Activated CD4-positive, alpha-beta T cell treated with anti-CD3 and anti-CD28 coated beads, Interleukin-2, amount 10 ng/mL, durations not matched to agents 24 days and 14 days (primary cell): ENCODE measurements at regions not wholly inside any gene's neighbourhood (a gene's known extent, or its start where the extent isn't known, plus 50 kb on each side); places are given as distances from the start of the nearest gene placed in this dataset.

Experiments used
- DNase-seq: peaks from one replicate; pipeline ENCODE4 v3.0.0; 2022
- H3K27ac Mint-ChIP-seq: one replicate; pipeline ENCODE4 v1.8.0; 2022; ENCODE audit warnings: mild to moderate bottlenecking, mixed read lengths
- H3K27me3 Mint-ChIP-seq: one replicate; pipeline ENCODE4 v1.8.0; 2022; ENCODE audit warnings: mixed read lengths
- H3K36me3 Mint-ChIP-seq: one replicate; pipeline ENCODE4 v1.8.0; 2022; ENCODE audit warnings: low read depth, mild to moderate bottlenecking, mixed read lengths
- H3K4me1 Mint-ChIP-seq: one replicate; pipeline ENCODE4 v1.8.0; 2021; ENCODE audit warnings: mixed read lengths
- H3K4me3 Mint-ChIP-seq: one replicate; pipeline ENCODE4 v1.8.0; 2022; ENCODE audit warnings: mild to moderate bottlenecking, moderate library complexity, mixed read lengths
- H3K9me3 Mint-ChIP-seq: one replicate; pipeline ENCODE4 v1.8.0; 2021; ENCODE audit warnings: mixed read lengths
- intact Hi-C: fragments of 100-400 bp; cut with micrococcal nuclease; formaldehyde crosslinking; loops from one replicate; pipeline ENCODE4 v1.15.1; 2023

- H3K4me1 Mint-ChIP-seq: no peaks in the 10 kb centered on the region
- no peak overlapping the region for H3K4me3 Mint-ChIP-seq
- peaks cover 50% of the 10 kb centered on the region for H3K27me3 Mint-ChIP-seq
- no peak overlapping the region for H3K27ac Mint-ChIP-seq
- no peak for DNase-seq
- no peaks in the 10 kb centered on the region for H3K36me3 Mint-ChIP-seq
- intact Hi-C loops: no loop called here
- H3K9me3 Mint-ChIP-seq: no peaks in the 10 kb centered on the region
These were observed 110.2 kb downstream of the NAV1 start for GRCh38 chr1:201648907-201649721.

GRCh38 chr1:201649761-201650622 lies 111.1 kb downstream of the NAV1 start:
- H3K4me1 Mint-ChIP-seq: no peaks in the 10 kb centered on the region
- H3K27me3 Mint-ChIP-seq: peaks cover 50% of the 10 kb centered on the region
- H3K4me3 Mint-ChIP-seq: no peak overlapping the region
- DNase-seq: no peak
- H3K36me3 Mint-ChIP-seq: no peaks in the 10 kb centered on the region
- H3K27ac Mint-ChIP-seq: no peak overlapping the region
- no peaks in the 10 kb centered on the region for H3K9me3 Mint-ChIP-seq
- intact Hi-C loops: no loop called here

- H3K4me3 Mint-ChIP-seq: no peak overlapping the region
- peaks cover 50% of the 10 kb centered on the region for H3K27me3 Mint-ChIP-seq
- DNase-seq: no peak
- no peaks in the 10 kb centered on the region for H3K9me3 Mint-ChIP-seq
- intact Hi-C loops: no loop called here
- no peaks in the 10 kb centered on the region for H3K36me3 Mint-ChIP-seq
- H3K4me1 Mint-ChIP-seq: no peaks in the 10 kb centered on the region
- no peak overlapping the region for H3K27ac Mint-ChIP-seq
These were observed 111.7 kb downstream of the NAV1 start for GRCh38 chr1:201650623-201650933.

GRCh38 chr1:201652181-201652580 lies 113.3 kb downstream of the NAV1 start:
- no peak overlapping the region for H3K27ac Mint-ChIP-seq
- DNase-seq: no peak
- peaks cover 35% of the 10 kb centered on the region for H3K27me3 Mint-ChIP-seq
- H3K36me3 Mint-ChIP-seq: no peaks in the 10 kb centered on the region
- H3K4me3 Mint-ChIP-seq: no peak overlapping the region
- no peaks in the 10 kb centered on the region for H3K9me3 Mint-ChIP-seq
- intact Hi-C loops: no loop called here
- no peaks in the 10 kb centered on the region for H3K4me1 Mint-ChIP-seq

GRCh38 chr1:201653233-201653632 lies 114.3 kb downstream of the NAV1 start:
- Mint-ChIP-seq H3K9me3 (no peaks in the 10 kb centered on the region), H3K4me3 (no peak overlapping the region), H3K27ac (no peak overlapping the region), H3K36me3 (no peaks in the 10 kb centered on the region), H3K27me3 (peaks cover 29% of the 10 kb centered on the region), H3K4me1 (no peaks in the 10 kb centered on the region)
- no peak for DNase-seq
- intact Hi-C loops: no loop called here

DNA sequence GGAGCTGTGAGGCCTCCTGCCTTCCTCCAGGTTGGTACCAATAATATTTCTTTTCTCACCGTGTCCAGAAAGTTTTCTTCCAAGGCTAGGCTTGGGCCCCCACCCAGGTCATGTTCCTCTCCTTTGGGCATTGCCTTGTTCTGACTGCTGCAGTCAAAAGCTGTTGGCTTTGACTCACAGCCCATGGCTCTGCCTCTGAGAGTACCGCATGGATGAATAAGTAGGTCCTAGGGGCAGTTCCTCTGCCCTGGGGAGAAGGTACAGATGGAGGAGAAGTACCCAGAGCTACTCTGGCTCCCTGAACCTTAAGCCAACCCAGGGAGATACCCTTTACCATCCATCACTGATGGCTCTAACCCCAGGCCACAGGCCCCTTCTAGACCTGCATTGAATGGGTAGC lies 115.0 kb downstream of the NAV1 start:
- intact Hi-C loops: no loop called here

GRCh38 chr1:201655243-201655642 lies 116.3 kb downstream of the NAV1 start:
- Mint-ChIP-seq H3K4me1 (no peaks in the 10 kb centered on the region), H3K9me3 (no peaks in the 10 kb centered on the region), H3K4me3 (no peak overlapping the region), H3K36me3 (no peaks in the 10 kb centered on the region), H3K27ac (no peak overlapping the region), H3K27me3 (peaks cover 23% of the 10 kb centered on the region)
- intact Hi-C loops: no loop called here
- DNase-seq: no peak

More for the DNA sequence above, 115.0 kb downstream of the NAV1 start:
- no peaks in the 10 kb centered on the region for H3K36me3 Mint-ChIP-seq
- H3K9me3 Mint-ChIP-seq: no peaks in the 10 kb centered on the region
- H3K27ac Mint-ChIP-seq: no peak overlapping the region
- no peaks in the 10 kb centered on the region for H3K4me1 Mint-ChIP-seq
- no peak overlapping the region for H3K4me3 Mint-ChIP-seq
- no peak for DNase-seq
- peaks cover 30% of the 10 kb centered on the region for H3K27me3 Mint-ChIP-seq

GRCh38 chr1:201655910-201656309 lies 117.0 kb downstream of the NAV1 start:
- Mint-ChIP-seq H3K4me3 (no peak overlapping the region), H3K36me3 (no peaks in the 10 kb centered on the region), H3K27me3 (peaks cover 17% of the 10 kb centered on the region), H3K4me1 (no peaks in the 10 kb centered on the region), H3K9me3 (no peaks in the 10 kb centered on the region), H3K27ac (no peak overlapping the region)
- no peak for DNase-seq
- intact Hi-C loops: no loop called here

GRCh38 chr1:201656311-201657032 lies 117.5 kb downstream of the NAV1 start:
- Mint-ChIP-seq H3K36me3 (no peaks in the 10 kb centered on the region), H3K4me1 (no peaks in the 10 kb centered on the region), H3K9me3 (no peaks in the 10 kb centered on the region), H3K4me3 (no peak overlapping the region), H3K27ac (no peak overlapping the region), H3K27me3 (peaks cover 15% of the 10 kb centered on the region)
- no peak for DNase-seq
- intact Hi-C loops: no loop called here

DNA sequence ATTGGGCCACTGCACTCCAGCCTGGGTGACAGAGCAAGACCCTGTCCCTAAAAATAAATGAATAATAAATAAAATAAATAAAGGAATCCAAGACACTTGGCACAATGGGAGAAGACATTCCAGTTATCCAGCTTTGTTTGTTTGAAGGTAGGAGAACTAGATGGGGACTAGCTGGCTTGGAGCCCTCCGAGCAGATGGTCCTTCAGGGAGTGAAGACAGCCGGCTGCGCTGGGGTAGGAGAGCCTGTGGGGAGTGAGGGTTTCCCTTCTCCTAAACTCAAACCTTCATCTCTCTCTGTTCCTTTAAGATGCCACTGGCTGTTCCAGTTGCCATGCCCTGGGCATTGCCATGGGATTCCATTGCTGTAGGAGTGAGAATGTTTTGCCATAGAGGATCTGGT lies 120.6 kb downstream of the NAV1 start:
- no peaks in the 10 kb centered on the region for H3K9me3 Mint-ChIP-seq
- H3K4me1 Mint-ChIP-seq: no peaks in the 10 kb centered on the region
- H3K27me3 Mint-ChIP-seq: peaks cover 8% of the 10 kb centered on the region

GRCh38 chr1:201660931-201661822 lies 122.2 kb downstream of the NAV1 start:
- Mint-ChIP-seq H3K4me3 (no peak overlapping the region), H3K27me3 (peaks cover 8% of the 10 kb centered on the region), H3K4me1 (no peaks in the 10 kb centered on the region), H3K27ac (no peak overlapping the region), H3K36me3 (no peaks in the 10 kb centered on the region), H3K9me3 (no peaks in the 10 kb centered on the region)
- DNase-seq: no peak
- intact Hi-C loops: no loop called here

More for the DNA sequence above, 120.6 kb downstream of the NAV1 start:
- Mint-ChIP-seq H3K4me3 (no peak overlapping the region), H3K36me3 (no peaks in the 10 kb centered on the region), H3K27ac (no peak overlapping the region)
- no peak for DNase-seq
- intact Hi-C loops: no loop called here

DNA sequence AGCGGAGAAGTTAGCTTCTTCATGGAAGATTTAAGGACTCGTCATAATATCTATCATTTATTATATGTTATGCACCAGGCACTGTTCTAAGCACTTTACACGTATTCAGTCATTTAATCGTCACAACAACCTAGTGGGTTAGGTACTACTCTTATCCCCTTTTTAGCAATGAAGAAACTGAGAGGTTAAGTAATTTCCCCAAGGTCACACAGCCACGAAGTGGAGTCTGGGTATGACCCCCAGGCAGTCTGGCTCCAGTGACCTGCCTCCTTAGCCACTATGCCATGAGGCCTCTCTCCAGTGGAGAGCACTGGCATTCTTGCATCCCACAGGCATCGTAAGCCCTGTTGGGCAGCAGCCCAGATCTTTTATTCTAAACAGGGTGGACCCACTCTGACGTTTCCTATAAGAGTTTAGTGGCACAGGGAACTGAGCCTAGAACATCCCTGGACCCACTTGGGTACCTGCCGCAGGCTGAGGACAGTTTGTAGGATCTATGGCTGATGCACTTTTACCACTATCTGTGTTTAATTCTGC lies 123.0 kb downstream of the NAV1 start:
- DNase-seq: no peak
- no peak overlapping the region for H3K4me3 Mint-ChIP-seq
- no peaks in the 10 kb centered on the region for H3K4me1 Mint-ChIP-seq
- H3K27ac Mint-ChIP-seq: no peak overlapping the region
- H3K27me3 Mint-ChIP-seq: peaks cover 8% of the 10 kb centered on the region
- H3K36me3 Mint-ChIP-seq: no peaks in the 10 kb centered on the region
- no peaks in the 10 kb centered on the region for H3K9me3 Mint-ChIP-seq
- intact Hi-C loops: no loop called here

DNA sequence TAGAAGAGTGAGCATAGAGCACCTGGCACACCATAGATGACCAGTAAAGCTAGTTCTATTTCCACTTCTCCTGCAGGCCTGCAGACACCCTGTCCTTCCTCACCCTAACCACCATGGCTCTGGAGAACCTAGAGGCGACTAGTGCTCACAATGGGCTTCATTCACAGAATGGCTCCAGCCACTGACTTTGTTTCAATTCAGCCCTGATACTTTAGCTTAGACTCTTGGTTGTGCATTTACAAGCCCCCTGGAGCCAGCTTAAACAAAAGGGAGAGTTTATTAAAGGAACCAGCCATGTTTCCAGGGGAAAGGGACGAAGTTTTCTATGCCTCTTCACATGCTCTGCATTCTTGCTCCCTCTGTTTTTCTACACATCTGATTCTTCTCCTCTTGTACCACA lies 123.7 kb downstream of the NAV1 start:
- intact Hi-C loops: no loop called here
- DNase-seq: no peak
- H3K27me3 Mint-ChIP-seq: peaks cover 6% of the 10 kb centered on the region
- H3K36me3 Mint-ChIP-seq: no peaks in the 10 kb centered on the region
- H3K4me1 Mint-ChIP-seq: no peaks in the 10 kb centered on the region
- H3K9me3 Mint-ChIP-seq: no peaks in the 10 kb centered on the region
- H3K4me3 Mint-ChIP-seq: no peak overlapping the region
- H3K27ac Mint-ChIP-seq: no peak overlapping the region
